MM.1S (cell line): ENCODE measurements at regions not wholly inside any gene's neighbourhood (a gene's known extent, or its start where the extent isn't known, plus 50 kb on each side); places are given as distances from the start of the nearest gene placed in this dataset.

Experiments used
- EZH2 ChIP-seq: fragments of 300-600 bp; sonication (generic); optimal IDR thresholded peaks from 2 replicates; pipeline ENCODE3; 2017; ENCODE audit warnings: low read depth, mild to moderate bottlenecking, antibody characterized with exemption, low read length, mixed read lengths
- EZH2phosphoT487 ChIP-seq: fragments of 300-600 bp; sonication (generic); IDR thresholded peaks from 2 replicates; pipeline ENCODE4 v1.6.1; 2018; ENCODE audit warnings: antibody characterized with exemption, low read length
- TF ChIP-seq, protein P1 (sequence below): fragments of 300-600 bp; sonication (generic); IDR thresholded peaks from 2 replicates; pipeline ENCODE4 v1.5.1; 2016; ENCODE audit warnings: antibody characterized with exemption, low read length, mixed read lengths

DNA sequence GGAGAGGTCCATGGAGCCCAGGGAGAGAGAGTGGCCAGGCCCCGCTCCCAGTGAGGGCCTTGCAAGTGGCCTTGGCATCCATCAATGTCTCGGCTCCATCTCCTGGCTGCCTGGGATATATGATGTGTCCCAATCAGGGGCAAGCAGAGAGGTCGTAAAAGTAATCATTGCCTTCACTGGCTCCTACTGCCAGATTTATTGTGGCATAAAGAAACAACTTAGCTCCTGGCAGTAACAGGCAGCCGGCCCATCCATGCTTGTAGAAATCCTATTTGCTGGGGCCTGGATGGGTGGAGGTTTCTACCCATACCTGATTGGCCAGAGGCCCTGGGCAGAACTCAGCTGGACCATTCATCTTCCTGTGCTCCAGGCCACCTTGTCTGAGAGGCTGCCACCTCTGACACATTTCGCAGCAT lies 272.6 kb downstream of the MATN1 start:
- TF ChIP-seq EZH2phosphoT487 = no peak
- TF ChIP-seq, protein P1, sequence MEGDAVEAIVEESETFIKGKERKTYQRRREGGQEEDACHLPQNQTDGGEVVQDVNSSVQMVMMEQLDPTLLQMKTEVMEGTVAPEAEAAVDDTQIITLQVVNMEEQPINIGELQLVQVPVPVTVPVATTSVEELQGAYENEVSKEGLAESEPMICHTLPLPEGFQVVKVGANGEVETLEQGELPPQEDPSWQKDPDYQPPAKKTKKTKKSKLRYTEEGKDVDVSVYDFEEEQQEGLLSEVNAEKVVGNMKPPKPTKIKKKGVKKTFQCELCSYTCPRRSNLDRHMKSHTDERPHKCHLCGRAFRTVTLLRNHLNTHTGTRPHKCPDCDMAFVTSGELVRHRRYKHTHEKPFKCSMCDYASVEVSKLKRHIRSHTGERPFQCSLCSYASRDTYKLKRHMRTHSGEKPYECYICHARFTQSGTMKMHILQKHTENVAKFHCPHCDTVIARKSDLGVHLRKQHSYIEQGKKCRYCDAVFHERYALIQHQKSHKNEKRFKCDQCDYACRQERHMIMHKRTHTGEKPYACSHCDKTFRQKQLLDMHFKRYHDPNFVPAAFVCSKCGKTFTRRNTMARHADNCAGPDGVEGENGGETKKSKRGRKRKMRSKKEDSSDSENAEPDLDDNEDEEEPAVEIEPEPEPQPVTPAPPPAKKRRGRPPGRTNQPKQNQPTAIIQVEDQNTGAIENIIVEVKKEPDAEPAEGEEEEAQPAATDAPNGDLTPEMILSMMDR = no peak
- TF ChIP-seq EZH2 = no peak
